Activated T-helper 1 cell treated with Interleukin-2 at 50 U/mL for 16 hours (primary cell): ENCODE measurements at regions not wholly inside any gene's neighbourhood (a gene's known extent, or its start where the extent isn't known, plus 50 kb on each side); places are given as distances from the start of the nearest gene placed in this dataset.

Source experiments
- DNase-seq: peaks from one replicate; pipeline ENCODE4 v3.0.0-alpha.2; 2020; ENCODE audit warnings: low read depth

DNA sequence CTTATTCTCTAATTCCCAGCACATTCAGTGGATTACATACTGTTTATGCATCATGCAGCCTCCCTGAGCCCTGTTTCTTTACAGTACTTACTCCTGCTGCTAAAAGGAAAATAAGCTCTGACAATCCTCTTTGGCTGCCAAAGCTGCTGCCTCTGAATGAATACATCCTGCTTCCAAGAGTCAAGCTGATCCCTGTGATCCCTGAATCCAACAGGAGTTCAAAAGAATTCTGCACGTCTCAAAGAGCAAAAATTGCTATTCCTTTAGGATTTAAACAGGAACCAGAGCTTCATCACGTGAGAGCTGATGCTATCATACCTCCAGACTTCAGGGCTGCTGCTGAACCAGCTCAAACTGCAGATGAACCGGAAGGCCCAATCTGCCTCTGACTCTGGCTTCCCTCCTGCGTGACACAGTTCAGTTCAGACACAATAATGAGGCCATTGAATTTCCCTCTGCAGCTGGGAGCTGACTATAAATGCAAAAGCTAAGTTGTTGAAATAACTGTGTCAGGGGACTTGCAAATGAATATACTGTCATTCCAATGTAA is 851.0 kb upstream of the PHF14 start:
- no peak for DNase-seq

DNA sequence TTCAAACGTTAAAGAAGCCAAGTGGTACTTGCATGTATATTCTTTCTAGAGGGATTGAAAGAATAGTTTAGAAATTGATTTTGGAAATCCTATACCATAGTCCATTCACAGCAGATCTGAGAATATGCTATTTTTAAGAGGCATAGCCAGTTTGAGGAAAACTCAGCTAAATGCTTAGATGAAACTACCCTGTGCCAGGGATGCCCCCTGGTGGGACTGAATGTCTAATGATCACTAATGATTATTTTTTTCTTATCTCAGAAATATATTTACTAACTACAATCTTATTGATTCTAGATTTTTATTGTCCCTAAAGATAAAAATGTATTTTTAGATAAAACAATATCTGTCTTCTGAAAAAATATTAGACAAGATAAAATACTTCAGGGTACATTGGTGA is 844.9 kb upstream of the PHF14 start:
- DNase-seq = no peak

- no peak for DNase-seq
Measured at GRCh38 chr7:10138087-10138854, 835.4 kb upstream of the PHF14 start.

- no peak for DNase-seq
Measured at GRCh38 chr7:10146271-10146670, 827.4 kb upstream of the PHF14 start.

DNA sequence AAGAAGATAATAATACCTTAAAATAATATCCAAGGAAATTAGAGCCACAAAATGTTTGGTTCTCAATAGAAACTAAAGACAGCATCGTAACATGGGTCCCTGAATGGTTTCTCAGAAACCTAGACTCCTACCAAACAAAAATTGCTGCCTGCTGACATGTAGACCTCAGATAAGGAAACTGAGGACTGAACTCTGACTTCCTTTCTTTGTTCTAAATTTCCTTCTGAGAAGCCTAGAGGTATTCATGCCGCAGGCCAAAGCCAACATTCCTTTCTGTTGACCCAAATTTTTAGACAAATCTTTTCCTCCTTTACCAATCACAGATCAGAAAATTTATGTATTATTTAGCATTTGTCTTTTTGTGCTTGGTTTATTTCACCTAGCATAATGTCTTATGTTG is 816.7 kb upstream of the PHF14 start:
- no peak for DNase-seq

DNA sequence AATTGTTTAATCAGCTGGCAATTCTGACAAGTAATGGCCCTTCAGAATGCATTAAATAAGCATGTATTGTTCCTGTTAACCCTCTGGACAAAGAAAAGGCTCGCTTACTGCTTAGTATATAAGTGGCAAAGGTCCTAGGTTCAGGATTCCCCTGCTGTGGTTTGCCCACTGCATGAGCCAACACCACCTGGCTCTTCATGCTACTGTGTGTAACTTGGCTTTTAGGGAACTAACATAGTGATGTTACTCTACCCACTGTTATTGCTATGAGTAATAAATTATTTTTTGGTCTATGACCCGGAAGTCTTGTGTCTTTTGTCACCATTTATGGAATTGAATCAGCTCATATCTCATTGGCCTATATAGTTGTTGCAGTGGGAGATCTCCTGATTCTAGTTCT is 791.7 kb upstream of the PHF14 start:
- no peak for DNase-seq

- DNase-seq = no peak
Measured at GRCh38 chr7:10192074-10192473, 781.6 kb upstream of the PHF14 start.

GRCh38 chr7:10205696-10206095 is 768.0 kb upstream of the PHF14 start:
- DNase-seq = no peak

GRCh38 chr7:10210000-10210399 is 763.7 kb upstream of the PHF14 start:
- no peak for DNase-seq

DNA sequence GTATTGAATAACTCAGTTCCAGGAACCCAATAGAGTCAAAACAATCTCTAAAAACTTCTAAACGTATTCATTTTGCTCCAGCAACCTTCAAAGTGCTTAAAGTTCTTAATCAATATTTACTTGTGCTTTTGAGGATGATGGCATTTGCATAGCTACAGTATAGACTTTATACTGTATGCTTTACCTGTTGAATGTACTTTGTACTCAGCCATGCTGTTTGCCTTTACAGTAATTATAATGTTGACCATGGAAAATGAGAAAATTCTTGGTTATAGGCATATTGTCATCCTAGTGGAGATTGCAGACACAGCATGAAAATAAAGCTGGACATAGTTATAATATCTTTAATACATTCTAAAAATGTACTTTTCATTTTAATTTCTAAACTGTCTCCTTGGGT is 762.7 kb upstream of the PHF14 start:
- DNase-seq = no peak

DNA sequence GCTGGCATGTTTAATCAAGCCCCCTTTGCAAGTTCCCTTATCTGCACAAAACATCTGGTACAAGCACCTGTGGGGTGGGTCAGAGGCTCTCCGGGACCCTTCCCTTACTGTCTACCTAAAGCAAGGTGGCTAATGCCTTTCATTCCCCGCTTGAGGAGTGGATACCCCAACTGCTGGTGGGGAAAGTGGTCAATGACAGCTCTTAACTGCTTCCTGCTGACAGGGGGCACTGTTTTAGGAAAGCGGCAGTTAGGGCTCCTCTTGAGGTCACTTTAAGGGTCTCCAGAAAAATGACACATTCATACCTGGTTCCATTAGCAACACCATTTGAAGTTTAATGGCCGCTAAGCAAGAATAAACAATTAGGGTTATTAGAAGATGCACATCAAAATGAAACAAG is 761.8 kb upstream of the PHF14 start:
- no peak for DNase-seq

GRCh38 chr7:10212649-10213048 is 761.0 kb upstream of the PHF14 start:
- DNase-seq = no peak

DNA sequence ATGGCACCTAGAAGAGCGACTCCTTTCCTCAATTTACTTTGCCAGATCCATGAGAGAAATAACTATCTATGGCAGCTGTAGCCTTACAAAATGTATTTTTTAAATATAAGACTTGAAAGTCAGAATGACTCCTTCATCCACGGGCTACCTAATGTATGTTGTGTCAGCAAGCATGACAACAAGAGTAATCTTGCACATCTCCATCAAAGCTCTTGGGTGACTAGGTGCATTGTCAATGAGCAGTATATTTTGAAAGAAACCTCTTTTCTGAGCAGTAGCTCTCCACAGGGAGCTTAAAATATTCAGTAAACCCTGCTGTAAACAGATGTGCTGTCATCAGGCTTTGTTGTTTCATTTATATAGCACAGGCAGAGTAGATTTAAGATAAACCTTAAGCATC is 757.2 kb upstream of the PHF14 start:
- DNase-seq = no peak

GRCh38 chr7:10221084-10221483 is 752.6 kb upstream of the PHF14 start:
- no peak for DNase-seq

- no peak for DNase-seq
Measured at GRCh38 chr7:10222976-10223375, 750.7 kb upstream of the PHF14 start.

GRCh38 chr7:10225275-10225674 is 748.4 kb upstream of the PHF14 start:
- no peak for DNase-seq

DNA sequence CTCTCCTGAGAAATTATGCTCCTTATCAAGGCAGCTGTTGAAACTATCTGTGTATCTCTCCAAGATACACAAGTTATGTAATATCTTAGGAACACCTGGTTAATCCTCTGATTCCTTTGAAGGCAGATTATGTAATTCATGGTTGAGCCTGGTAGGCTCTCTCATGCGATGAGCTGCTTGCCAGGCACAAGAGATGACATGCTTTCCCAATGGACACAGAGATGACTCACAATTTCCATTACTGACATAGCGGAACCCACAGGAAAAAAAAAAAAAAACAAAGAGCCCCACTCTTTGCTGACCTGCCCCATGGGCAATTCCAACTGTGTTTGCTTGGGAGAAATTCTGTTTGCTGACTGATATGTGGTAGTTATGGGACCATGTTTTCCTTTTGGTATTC is 736.4 kb upstream of the PHF14 start:
- no peak for DNase-seq

GRCh38 chr7:10238641-10239040 is 735.0 kb upstream of the PHF14 start:
- no peak for DNase-seq

- no peak for DNase-seq
Measured at GRCh38 chr7:10239695-10240345, 733.9 kb upstream of the PHF14 start.

GRCh38 chr7:10245406-10245805 is 728.3 kb upstream of the PHF14 start:
- no peak for DNase-seq

DNA sequence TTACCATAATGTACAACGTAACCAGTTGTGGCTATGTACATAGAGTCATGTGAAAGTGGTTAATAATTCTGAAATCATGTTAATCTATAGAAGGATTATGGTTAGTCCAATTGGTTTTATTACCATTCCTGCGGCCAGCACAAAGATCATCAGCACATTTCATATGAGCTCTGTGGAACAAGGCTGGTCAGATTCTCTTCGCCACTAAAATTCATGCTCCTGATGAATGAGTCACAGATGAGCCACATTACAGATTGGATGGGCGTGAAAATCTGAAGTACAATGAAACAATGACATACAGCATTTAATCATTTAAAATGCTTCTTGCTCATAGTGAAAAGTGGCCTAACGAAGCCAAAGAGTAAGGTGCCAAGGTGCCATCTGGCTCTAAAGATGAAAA is 716.2 kb upstream of the PHF14 start:
- no peak for DNase-seq

- DNase-seq = no peak
Measured at GRCh38 chr7:10266976-10267375, 706.7 kb upstream of the PHF14 start.

DNA sequence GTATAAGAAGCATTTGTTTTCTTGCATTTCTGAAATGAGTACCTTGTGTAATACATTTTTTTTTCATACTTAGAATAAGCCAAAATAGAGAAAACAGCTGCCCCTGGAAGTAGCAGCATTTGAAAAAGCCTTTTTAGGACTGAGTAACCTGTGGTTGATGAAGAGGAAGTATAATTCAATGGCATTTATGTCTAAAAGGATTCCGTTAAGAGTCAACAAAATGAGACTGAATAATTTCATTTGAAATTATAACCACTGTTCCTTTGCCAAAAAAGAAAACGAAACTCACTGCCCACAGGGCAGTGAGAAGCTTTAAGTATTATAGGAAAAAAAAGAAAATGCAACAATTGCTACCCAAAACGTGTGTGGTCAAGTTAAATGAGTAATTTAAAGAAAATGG is 705.6 kb upstream of the PHF14 start:
- DNase-seq = no peak

- no peak for DNase-seq
Measured at GRCh38 chr7:10282909-10283308, 690.8 kb upstream of the PHF14 start.
